Thoracic aorta (tissue), 2 donors: ENCODE measurements at regions not wholly inside any gene's neighbourhood (a gene's known extent, or its start where the extent isn't known, plus 50 kb on each side); places are given as distances from the start of the nearest gene placed in this dataset.

Experiments
- ATAC-seq: fragments of 150-250 bp; one replicate; pipeline ENCODE4 v1.8.0; 2017; ENCODE audit warnings: low read depth; ENCODE audit not compliant: insufficient number of reproducible peaks, low FRiP score
- DNase-seq: peaks from one replicate; pipeline ENCODE4 v3.0.0-alpha.2; 2020; ENCODE audit warnings: low spot score
- H3K27ac ChIP-seq, 2 donors: fragments of 200-600 bp; sonication (generic); 1 replicate in 1 of 2; 2 replicates in 1 of 2; pipeline ENCODE4 v1.5.1; 2016; ENCODE audit warnings: mild to moderate bottlenecking in 2 of 2, moderate library complexity in 2 of 2
- H3K27me3 ChIP-seq: fragments of 200-600 bp; sonication (generic); replicated peaks from 2 replicates; pipeline ENCODE4 v1.6.0; 2016; ENCODE audit warnings: mild to moderate bottlenecking; ENCODE audit not compliant: insufficient read depth
- H3K36me3 ChIP-seq: fragments of 200-600 bp; sonication (generic); one replicate; pipeline ENCODE4 v1.5.1; 2016
- H3K4me1 ChIP-seq, 2 donors: fragments of 200-600 bp; sonication (generic); 1 replicate in 1 of 2; 2 replicates in 1 of 2; pipeline versions ENCODE4 v1.5.1 to v1.6.0; 2016; ENCODE audit warnings: low read depth in 2 of 2, mild to moderate bottlenecking in 1 of 2; ENCODE audit not compliant: control insufficient read depth in 1 of 2
- H3K4me3 ChIP-seq: fragments of 200-600 bp; sonication (generic); 2 replicates; pipeline ENCODE4 v1.5.1; 2016; ENCODE audit warnings: mild to moderate bottlenecking
- H3K9me3 ChIP-seq: fragments of 200-600 bp; sonication (generic); 2 replicates; pipeline ENCODE4 v1.5.1; 2016
- CTCF ChIP-seq: fragments of 200-600 bp; sonication (generic); IDR thresholded peaks from one replicate; pipeline ENCODE4 v1.5.1; 2019; ENCODE audit warnings: antibody characterized with exemption

GRCh38 chr3:39748002-39748401 lies 61.4 kb upstream of the MYRIP start:
- Histone ChIP-seq H3K27me3 (no peaks in the 10 kb centered on the region), H3K4me3 (no peak overlapping the region), H3K36me3 (no peaks in the 10 kb centered on the region), H3K4me1 (no peaks in the 10 kb centered on the region), H3K9me3 (no peaks in the 10 kb centered on the region), H3K27ac (no peak overlapping the region)
- ATAC-seq (no peak), DNase-seq (no peak)
- TF ChIP-seq CTCF, result no peak

- Histone ChIP-seq H3K27ac (no peak overlapping the region), H3K36me3 (no peaks in the 10 kb centered on the region), H3K4me3 (no peak overlapping the region), H3K27me3 (no peaks in the 10 kb centered on the region), H3K9me3 (no peaks in the 10 kb centered on the region), H3K4me1 (no peaks in the 10 kb centered on the region)
- no peak for TF ChIP-seq CTCF
- DNase-seq (no peak), ATAC-seq (no peak)
These were observed 60.6 kb upstream of the MYRIP start for GRCh38 chr3:39748763-39749162.

GRCh38 chr3:39750712-39751111 lies 58.7 kb upstream of the MYRIP start:
- Histone ChIP-seq H3K36me3 (no peaks in the 10 kb centered on the region), H3K27ac (no peak overlapping the region), H3K4me1 (no peaks in the 10 kb centered on the region), H3K4me3 (no peak overlapping the region), H3K27me3 (no peaks in the 10 kb centered on the region), H3K9me3 (no peaks in the 10 kb centered on the region)
- no peak for TF ChIP-seq CTCF
- no peak for DNase-seq
- ATAC-seq, result no peak

- DNase-seq (no peak), ATAC-seq (no peak)
- H3K27me3 ChIP-seq, result no peaks in the 10 kb centered on the region
- H3K4me3 ChIP-seq, result no peak overlapping the region
- H3K4me1 ChIP-seq, result no peaks in the 10 kb centered on the region
- H3K36me3 ChIP-seq, result no peaks in the 10 kb centered on the region
- no peak overlapping the region for H3K27ac ChIP-seq
- TF ChIP-seq CTCF, result no peak
- no peaks in the 10 kb centered on the region for H3K9me3 ChIP-seq
These were observed 58.1 kb upstream of the MYRIP start for GRCh38 chr3:39751286-39751685.

GRCh38 chr3:39752019-39752637 lies 57.3 kb upstream of the MYRIP start:
- H3K36me3 ChIP-seq, result no peaks in the 10 kb centered on the region
- no peak overlapping the region for H3K27ac ChIP-seq
- H3K4me3 ChIP-seq, result no peak overlapping the region

More at GRCh38 chr3:39752019-39752637, 57.3 kb upstream of the MYRIP start:
- Histone ChIP-seq H3K9me3 (no peaks in the 10 kb centered on the region), H3K27me3 (no peaks in the 10 kb centered on the region), H3K4me1 (no peaks in the 10 kb centered on the region)
- DNase-seq, result no peak
- no peak for ATAC-seq
- TF ChIP-seq CTCF, result no peak
